Activated T-helper 1 cell treated with anti-CD3 and anti-CD28 coated beads, Interleukin-12 subunit alpha, Interleukin-12 subunit beta, Interleukin-2, Interleukin-4 antibody, amounts not matched to agents 30 ng/mL and 10 ng/mL and 1 ng/mL, durations not matched to agents 14 hours and 24 hours and 36 hours (primary cell): ENCODE measurements at regions not wholly inside any gene's neighbourhood (a gene's known extent, or its start where the extent isn't known, plus 50 kb on each side); places are given as distances from the start of the nearest gene placed in this dataset.

Experiments used
- DNase-seq: peaks from one replicate; pipeline ENCODE4 v3.0.0; 2021; ENCODE audit warnings: low spot score
- H3K27ac Mint-ChIP-seq: one replicate; pipeline ENCODE4 v1.8.0; 2021; ENCODE audit warnings: mild to moderate bottlenecking, mixed read lengths
- H3K27me3 Mint-ChIP-seq: one replicate; pipeline ENCODE4 v1.8.0; 2022; ENCODE audit warnings: mild to moderate bottlenecking, moderate library complexity, mixed read lengths; ENCODE audit not compliant: insufficient read depth
- H3K36me3 Mint-ChIP-seq: one replicate; pipeline ENCODE4 v1.8.0; 2021; ENCODE audit warnings: low read depth, mixed read lengths
- H3K4me1 Mint-ChIP-seq: one replicate; pipeline ENCODE4 v1.8.0; 2021; ENCODE audit warnings: low read depth, mixed read lengths
- H3K4me3 Mint-ChIP-seq: one replicate; pipeline ENCODE4 v1.8.0; 2021; ENCODE audit warnings: mild to moderate bottlenecking, moderate library complexity, mixed read lengths
- H3K9me3 Mint-ChIP-seq: one replicate; pipeline ENCODE4 v1.8.0; 2021; ENCODE audit warnings: mixed read lengths
- intact Hi-C: fragments of 100-400 bp; cut with micrococcal nuclease; formaldehyde crosslinking; loops from one replicate; pipeline ENCODE4 v1.15.1; 2024

DNA sequence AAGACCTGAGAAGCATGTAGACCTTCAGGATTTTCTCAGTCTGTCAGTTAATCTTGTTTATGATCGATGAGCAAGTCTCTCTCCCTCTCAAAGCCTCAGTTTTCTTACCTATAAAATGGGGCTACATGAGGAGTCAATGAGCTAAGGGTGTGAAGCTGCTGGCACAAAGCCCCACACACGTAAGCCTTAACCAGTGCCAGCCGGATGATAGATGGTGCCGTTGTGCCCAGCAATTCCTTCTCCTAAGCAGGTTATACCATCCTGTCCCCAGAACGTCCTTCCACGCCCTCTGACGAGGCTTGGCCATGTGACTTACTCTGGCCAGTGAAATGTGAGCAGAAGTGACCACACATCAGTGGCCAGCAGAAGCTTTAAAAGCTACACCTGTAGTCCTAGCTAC is 179.0 kb downstream of the C9orf50 start:
- H3K4me1 Mint-ChIP-seq = peaks cover 3% of the 10 kb centered on the region
- H3K4me3 Mint-ChIP-seq = no peak overlapping the region
- no peaks in the 10 kb centered on the region for H3K36me3 Mint-ChIP-seq
- intact Hi-C loops = no loop called here
- H3K27me3 Mint-ChIP-seq = peaks cover 45% of the 10 kb centered on the region
- H3K27ac Mint-ChIP-seq = no peak overlapping the region
- DNase-seq = no peak
- H3K9me3 Mint-ChIP-seq = no peaks in the 10 kb centered on the region

DNA sequence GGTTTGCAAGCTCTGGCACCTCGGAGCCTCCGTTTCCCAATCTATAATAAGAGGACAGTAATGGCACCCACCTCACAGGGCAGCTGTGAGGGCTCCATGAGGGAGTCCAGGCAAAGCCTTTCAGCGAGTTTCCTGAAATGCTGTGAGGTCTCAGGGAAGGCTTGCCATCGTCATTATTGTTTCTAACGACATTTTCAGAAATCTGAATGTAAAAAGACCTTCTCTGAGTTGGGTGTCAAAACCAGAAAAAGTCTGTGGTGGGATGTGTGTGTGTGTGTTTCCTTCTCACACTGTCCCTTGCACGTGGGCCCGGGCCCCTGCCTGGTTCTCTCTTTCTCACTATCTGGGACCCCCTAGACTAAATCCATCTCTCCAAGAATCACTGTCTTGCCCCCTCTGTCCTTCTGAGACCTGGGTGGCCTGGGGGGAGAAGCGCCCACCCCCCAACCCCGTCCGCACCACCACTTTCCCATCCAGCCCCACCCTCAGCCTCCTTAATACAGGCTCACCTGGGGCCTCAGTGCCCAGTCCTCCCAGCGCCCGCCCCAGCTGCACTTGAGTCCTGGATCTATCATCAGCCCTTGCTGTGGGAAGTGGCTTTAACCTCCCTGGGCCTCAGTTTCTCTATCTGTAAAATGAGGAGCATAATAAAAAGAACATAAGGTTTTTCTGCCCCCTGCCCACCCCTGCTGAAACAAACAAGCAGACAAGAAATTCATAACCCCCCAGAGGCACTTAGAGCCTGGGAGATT is 180.3 kb downstream of the C9orf50 start:
- no peak overlapping the region for H3K4me3 Mint-ChIP-seq
- DNase-seq = no peak
- intact Hi-C loops = no loop called here
- no peaks in the 10 kb centered on the region for H3K9me3 Mint-ChIP-seq
- H3K27me3 Mint-ChIP-seq = peaks cover 54% of the 10 kb centered on the region
- H3K4me1 Mint-ChIP-seq = peaks cover 7% of the 10 kb centered on the region
- no peaks in the 10 kb centered on the region for H3K36me3 Mint-ChIP-seq
- H3K27ac Mint-ChIP-seq = no peak overlapping the region

DNA sequence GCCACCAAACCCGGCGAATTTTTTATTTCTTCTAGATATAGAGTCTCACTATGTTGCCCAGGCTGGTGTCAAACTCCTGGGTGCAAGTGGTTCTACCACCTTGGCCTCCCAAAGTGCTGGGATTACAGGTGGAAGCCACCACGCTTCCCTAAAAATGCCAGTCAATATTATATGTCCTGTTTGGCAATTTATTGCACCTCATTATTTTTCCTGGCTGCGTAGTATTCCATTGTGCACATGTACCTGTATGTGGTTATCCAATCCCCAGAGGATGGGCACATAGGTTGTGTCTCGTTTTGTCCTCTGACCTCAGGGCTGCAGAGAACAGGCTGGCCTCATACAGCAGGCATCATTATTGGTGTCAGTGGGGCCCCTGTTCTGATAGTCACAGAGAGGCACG is 181.7 kb downstream of the C9orf50 start:
- H3K27ac Mint-ChIP-seq = no peak overlapping the region
- intact Hi-C loops = no loop called here
- no peaks in the 10 kb centered on the region for H3K36me3 Mint-ChIP-seq

DNA sequence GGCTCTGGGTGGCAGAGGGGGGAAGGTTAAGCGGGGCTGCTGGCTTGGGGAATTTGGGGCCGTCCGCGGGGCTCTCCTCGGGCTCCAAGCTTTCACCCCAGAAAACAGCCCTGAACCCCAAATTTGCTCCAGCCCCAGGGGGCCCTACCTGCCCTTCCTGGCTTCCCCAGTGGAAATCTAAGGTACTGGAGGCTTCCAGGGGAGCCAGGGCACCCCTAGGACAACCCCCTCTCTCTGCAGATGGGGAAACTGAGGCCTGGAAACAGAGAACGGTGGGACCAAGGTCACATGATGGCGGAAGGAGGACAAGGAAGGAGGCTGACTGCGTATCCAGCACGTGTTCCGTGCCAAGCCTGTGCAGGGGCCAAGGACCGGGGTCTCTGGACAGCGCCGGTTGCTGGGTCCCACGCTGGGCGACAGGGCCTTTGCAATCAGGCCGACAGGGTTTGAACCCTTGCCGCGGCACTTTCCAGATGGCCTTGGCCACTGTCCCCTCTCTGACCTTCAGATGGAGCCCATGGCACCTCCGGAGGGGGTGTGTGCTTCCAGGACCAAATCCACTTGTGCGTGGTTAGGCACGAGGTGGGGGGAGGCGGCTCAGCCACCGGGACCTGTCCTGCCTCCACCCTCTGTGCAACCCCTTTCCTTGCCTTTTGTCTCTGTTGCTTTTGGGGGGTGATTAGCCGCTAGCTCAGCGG is 183.1 kb downstream of the C9orf50 start:
- H3K4me1 Mint-ChIP-seq = peaks cover 7% of the 10 kb centered on the region
- no peaks in the 10 kb centered on the region for H3K9me3 Mint-ChIP-seq
- H3K36me3 Mint-ChIP-seq = no peaks in the 10 kb centered on the region
- no peak for DNase-seq
- no peak overlapping the region for H3K27ac Mint-ChIP-seq
- peak overlapping the region; percentile 30 for H3K4me3 Mint-ChIP-seq
- peaks cover 60% of the 10 kb centered on the region for H3K27me3 Mint-ChIP-seq
- intact Hi-C loops = no loop called here

More for the DNA sequence above, 181.7 kb downstream of the C9orf50 start:
- H3K4me3 Mint-ChIP-seq = no peak overlapping the region
- peaks cover 7% of the 10 kb centered on the region for H3K4me1 Mint-ChIP-seq
- H3K27me3 Mint-ChIP-seq = peaks cover 62% of the 10 kb centered on the region
- no peaks in the 10 kb centered on the region for H3K9me3 Mint-ChIP-seq
- DNase-seq = no peak

DNA sequence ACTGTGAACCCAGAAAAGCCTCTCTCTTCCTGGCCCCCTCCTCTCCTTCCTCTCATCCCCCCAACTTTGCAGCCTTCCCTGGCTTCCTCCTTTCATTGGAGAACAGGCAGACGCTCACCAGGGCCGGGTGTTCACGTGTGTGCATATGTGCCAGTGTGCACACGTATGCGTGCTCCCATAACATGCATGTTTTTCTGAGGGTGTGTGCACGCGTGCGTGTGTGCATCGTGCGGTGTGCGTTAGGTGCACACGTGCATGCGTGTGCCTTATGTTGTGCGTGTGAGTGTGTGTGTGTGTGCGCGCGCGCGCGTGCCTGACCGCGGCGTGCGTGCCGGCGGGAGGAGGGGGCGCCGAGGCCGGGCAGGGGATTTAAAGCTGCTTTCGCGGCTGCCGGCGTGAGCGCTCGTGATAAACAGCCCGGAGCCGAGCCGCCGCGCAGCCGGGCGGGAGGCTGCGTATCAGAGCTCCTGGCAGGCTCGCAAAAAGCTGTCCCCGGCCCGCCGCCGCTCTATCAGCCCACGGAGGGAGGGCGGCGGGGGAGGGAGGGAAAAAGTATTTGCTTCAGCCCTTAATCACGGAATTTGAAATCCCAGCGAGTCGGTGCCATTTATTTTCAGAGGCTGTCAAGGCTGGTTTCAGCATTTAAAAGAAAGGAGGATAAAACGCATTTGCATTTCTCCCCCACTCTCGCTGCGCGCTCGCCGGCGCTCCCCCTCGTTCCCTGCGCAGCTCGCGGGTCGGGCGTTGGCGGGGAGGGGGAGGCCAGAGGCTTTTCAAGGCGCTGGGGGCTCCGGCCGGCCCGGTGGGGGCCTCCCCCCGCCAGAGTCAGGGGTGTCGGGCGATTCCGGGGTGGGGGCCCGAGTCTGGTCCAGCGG is 183.9 kb downstream of the C9orf50 start:
- no peaks in the 10 kb centered on the region for H3K9me3 Mint-ChIP-seq
- H3K27ac Mint-ChIP-seq = no peak overlapping the region
- H3K4me1 Mint-ChIP-seq = peaks cover 7% of the 10 kb centered on the region
- no peaks in the 10 kb centered on the region for H3K36me3 Mint-ChIP-seq
- DNase-seq = no peak
- peak overlapping the region; percentile 79 for H3K4me3 Mint-ChIP-seq
- intact Hi-C loops = no loop called here
- peaks cover 60% of the 10 kb centered on the region for H3K27me3 Mint-ChIP-seq

DNA sequence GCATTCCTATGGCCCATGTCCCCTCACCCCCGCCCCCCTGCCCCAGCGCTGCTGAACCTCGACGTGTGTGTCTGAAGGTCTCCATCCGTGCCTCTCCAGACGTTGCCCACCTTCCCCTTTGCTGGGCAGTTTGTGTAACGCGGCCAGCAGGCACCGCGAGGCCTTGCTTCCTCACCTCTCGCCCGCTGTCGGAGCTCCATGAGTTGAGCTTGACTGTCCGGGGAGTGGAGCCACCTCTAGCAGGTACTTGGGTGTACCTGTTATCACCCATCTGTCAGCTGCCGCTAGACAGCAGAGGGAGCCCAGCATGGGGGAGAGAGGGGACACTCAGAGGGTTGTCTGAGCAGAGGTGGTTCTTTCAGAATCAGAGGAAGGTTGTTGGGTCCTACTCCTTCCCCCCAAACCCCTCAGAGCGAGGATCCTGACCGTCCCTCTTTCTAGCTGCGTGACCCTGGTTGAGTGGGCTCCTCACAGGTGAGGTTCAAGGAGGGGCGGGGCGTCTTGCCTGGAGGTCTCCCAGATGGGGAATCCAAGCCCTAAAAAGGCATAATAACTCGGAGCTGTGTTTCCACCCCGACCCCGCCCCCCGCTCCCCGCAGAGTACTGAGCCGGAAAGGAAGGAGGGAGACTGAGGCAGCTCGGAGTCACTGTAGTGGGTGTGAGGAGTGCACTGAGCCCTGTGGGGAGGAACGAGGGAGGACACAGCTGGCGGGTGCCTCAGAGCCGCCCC is 184.7 kb downstream of the C9orf50 start:
- peaks cover 7% of the 10 kb centered on the region for H3K4me1 Mint-ChIP-seq
- DNase-seq = no peak
- H3K27me3 Mint-ChIP-seq = peaks cover 59% of the 10 kb centered on the region
- no peak overlapping the region for H3K27ac Mint-ChIP-seq
- no peaks in the 10 kb centered on the region for H3K36me3 Mint-ChIP-seq
- H3K4me3 Mint-ChIP-seq = no peak overlapping the region
- intact Hi-C loops = no loop called here
- no peaks in the 10 kb centered on the region for H3K9me3 Mint-ChIP-seq

DNA sequence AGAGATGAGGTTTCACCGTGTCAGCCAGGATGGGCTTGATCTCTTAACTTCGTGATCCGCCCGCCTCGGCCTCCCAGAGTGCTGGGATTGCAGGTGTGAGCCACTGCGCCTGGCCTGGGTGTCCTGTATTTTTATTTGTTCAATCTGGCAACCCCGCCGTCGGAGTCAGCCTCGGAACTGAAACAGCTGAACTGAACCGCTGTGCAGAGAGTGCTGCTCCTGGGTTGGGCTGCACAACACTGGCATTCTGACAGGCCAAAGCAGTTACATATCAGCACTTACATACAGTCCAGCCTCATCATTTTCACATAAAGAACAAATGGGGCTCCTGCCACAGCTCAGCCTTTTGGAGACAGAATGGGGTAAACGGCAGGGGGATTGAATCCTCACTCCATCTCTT is 185.6 kb downstream of the C9orf50 start:
- Mint-ChIP-seq H3K27me3 (peaks cover 50% of the 10 kb centered on the region), H3K9me3 (no peaks in the 10 kb centered on the region), H3K4me1 (peaks cover 7% of the 10 kb centered on the region), H3K4me3 (no peak overlapping the region), H3K36me3 (no peaks in the 10 kb centered on the region), H3K27ac (no peak overlapping the region)
- DNase-seq = no peak
- intact Hi-C loops = no loop called here

DNA sequence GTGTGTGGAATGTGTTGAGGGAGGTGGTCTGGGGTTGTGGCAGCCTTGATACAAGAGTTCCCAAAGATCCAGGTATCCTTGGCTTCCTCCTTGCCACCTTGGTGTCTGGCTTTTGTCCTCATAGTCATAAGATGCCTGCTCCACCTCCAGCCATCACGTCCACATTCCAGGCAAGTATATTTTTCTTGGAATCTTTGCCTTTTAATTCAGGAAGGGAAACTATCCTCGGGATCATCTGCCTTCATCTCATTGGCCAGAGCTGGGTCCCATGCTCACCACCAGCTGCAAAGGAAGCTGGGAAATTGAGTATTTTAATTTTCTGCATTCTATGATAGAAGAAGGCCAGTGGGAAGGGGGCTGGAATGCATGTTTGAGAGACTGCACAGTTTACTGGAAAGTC is 186.7 kb downstream of the C9orf50 start:
- Mint-ChIP-seq H3K9me3 (no peaks in the 10 kb centered on the region), H3K36me3 (no peaks in the 10 kb centered on the region), H3K4me3 (no peak overlapping the region), H3K27ac (no peak overlapping the region), H3K27me3 (peaks cover 43% of the 10 kb centered on the region), H3K4me1 (peaks cover 7% of the 10 kb centered on the region)
- no peak for DNase-seq
- intact Hi-C loops = no loop called here

DNA sequence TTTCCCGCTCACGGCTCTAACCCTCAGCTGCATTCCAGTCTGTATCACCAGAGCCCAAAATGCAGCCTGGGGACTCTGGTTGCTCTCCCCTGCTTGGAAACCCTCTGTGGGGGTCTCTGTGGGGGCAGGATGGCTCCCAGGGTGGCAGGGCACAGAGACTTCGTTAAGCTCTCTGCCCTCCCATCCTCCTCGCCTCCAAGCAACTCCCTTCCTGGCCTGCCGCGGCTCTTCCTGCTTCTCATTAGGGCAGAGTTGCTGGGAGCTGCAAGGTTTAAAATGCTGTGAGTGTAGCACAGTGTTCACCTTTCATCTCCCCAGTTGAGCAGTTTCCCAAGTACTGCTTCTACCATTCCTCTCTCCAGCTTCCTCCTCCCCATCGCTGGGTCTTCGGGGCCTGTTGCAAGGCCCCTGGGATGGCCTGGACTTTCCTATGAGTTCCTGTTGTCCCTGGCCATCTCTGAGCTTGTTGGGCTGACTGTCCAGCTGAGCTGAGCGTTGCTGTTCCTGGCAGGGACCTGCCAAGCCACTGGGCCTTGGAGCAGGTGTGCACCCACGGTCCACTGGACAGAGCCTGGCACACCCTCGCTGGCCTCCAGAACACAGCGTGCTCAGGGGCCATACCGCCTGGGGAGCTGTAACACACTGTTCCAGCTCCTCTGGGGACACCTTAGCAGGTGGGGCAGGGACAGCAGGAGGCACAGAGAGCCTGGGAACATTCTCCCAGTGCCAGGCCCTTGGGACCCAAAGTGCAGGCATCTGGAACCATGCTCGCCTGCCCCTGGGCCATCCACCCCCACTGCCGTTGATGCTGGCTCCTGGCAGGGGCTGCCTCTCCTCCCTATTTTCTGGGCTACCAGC is 188.4 kb downstream of the C9orf50 start:
- Mint-ChIP-seq H3K4me1 (peaks cover 7% of the 10 kb centered on the region), H3K9me3 (no peaks in the 10 kb centered on the region), H3K27ac (no peak overlapping the region), H3K4me3 (no peak overlapping the region), H3K36me3 (no peaks in the 10 kb centered on the region), H3K27me3 (peaks cover 27% of the 10 kb centered on the region)
- intact Hi-C loops = no loop called here
- DNase-seq = no peak

DNA sequence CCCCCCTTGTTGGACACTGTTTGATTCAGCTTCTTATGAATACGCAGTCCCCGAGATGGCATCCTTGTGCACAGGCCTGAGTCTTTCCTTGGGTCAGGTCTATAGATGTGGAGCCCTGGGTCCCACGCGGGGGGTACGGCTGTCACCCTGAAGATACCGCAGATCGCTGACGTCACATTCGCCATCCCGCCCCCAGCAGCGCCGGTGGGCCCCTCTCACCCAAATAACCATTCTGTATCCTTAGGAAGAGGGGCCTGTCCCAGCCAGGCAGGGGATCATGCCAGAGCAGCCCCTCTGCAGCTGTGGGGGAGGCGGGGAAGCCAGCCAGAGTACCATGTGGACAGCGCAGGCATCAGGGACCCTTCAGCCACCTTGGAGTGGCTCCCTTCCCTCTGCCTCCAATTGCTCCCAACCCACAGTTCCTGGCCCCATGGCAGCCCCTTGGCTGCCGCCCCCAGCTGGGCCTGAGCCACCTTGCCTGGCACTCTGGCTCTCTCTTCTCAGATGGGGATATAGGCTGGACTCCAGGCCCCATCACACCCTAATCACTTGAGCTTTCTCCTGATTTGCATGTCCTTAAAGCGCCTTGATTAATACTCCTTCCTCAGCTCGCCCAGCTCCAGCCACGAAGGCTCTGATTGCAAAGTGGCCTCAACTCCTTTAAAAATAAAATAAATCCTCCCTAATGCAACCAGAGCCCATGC is 189.8 kb downstream of the C9orf50 start:
- Mint-ChIP-seq H3K4me1 (no peaks in the 10 kb centered on the region), H3K4me3 (no peak overlapping the region), H3K9me3 (no peaks in the 10 kb centered on the region), H3K27ac (no peak overlapping the region), H3K27me3 (peaks cover 16% of the 10 kb centered on the region), H3K36me3 (no peaks in the 10 kb centered on the region)
- intact Hi-C loops = no loop called here
- DNase-seq = no peak

DNA sequence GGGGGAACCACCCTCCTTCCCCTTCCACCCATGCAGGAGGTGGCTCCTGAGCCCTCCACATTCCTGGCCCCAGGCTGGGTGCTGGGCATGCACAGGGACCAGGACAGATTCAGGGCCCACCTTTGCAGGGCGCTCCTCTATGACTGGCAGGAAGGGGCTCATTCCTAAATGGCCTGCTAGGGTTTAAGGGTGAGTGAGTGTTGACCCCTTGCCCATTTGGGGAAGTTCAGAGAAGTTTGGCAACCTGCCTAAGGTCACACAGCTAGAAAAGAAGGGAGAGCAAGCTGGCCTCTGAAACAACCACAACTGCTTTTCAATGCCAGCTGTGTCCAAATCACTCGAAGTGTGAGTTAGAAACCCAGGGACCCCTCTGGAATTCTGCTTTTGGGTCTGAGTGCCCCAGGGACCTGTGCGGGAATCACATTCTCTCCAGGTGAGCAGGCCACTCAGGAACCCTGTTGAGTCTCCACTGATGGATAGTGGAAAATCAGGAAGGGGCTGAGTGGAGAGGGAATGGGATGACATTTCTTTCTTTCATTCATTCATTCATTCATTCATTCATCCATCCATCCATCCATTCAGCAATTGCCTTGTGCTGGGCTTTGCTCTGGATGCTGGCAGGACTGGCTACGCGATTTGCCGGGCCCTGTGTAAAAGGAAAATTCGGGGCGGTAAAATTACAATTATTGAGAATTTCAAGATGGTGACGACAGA is 191.9 kb downstream of the C9orf50 start:
- H3K27ac Mint-ChIP-seq = no peak overlapping the region
- H3K9me3 Mint-ChIP-seq = no peaks in the 10 kb centered on the region
- no peak overlapping the region for H3K4me3 Mint-ChIP-seq
- intact Hi-C loops = no loop called here
- DNase-seq = no peak
- H3K27me3 Mint-ChIP-seq = peaks cover 1% of the 10 kb centered on the region
- no peaks in the 10 kb centered on the region for H3K36me3 Mint-ChIP-seq
- no peaks in the 10 kb centered on the region for H3K4me1 Mint-ChIP-seq
